ENCODE measurements at regions not wholly inside any gene's neighbourhood (a gene's known extent, or its start where the extent isn't known, plus 50 kb on each side); places are given as distances from the start of the nearest gene placed in this dataset.

GRCh38 chr4:23558101-23558500 is 331.7 kb downstream of the PPARGC1A start (continued):
- no peak for TF ChIP-seq MLLT1 (IDR thresholded peaks at IDR 0.05)

- CTCF ChIA-PET (ENCODE audit: low intra/inter-chr PET ratio): no interaction called here
- intact Hi-C loops (cut with micrococcal nuclease): no loop called here
- no peak for TF ChIP-seq PCBP2 (IDR thresholded peaks at IDR 0.05; ENCODE audit: low read depth, low read length, poor library complexity, severe bottlenecking)
- TF ChIP-seq SMAD3 (CRISPR knock-in tag; conservative IDR thresholded peaks at IDR 0.05): no peak
- TF ChIP-seq NCOR1 (IDR thresholded peaks at IDR 0.05): no peak
- TF ChIP-seq SNIP1 (IDR thresholded peaks at IDR 0.05; ENCODE audit: low read depth): no peak
- no peak for TF ChIP-seq KAT8 (IDR thresholded peaks at IDR 0.05; ENCODE audit: low read depth)
- TF ChIP-seq KDM1A (IDR thresholded peaks at IDR 0.05): no peak
- no peak for TF ChIP-seq SMC3 (conservative IDR thresholded peaks at IDR 0.05; ENCODE audit: insufficient read depth, low read depth, low read length)
- TF ChIP-seq MLX (CRISPR knock-in tag; conservative IDR thresholded peaks at IDR 0.05): no peak
- no peak for TF ChIP-seq SMARCA4 (IDR thresholded peaks at IDR 0.05)
- TF ChIP-seq HIVEP1 (CRISPR knock-in tag; IDR thresholded peaks at IDR 0.05): no peak
These were observed 342.2 kb downstream of the PPARGC1A start for GRCh38 chr4:23547601-23548000.

More at GRCh38 chr4:23547601-23548000, 342.2 kb downstream of the PPARGC1A start:
- Histone ChIP-seq H3K27ac (ENCODE audit: extremely low read depth, low read depth, low read length) (no peak overlapping the region), H3K9ac (ENCODE audit: insufficient read depth in 1 of 2, low read depth in 2 of 2, low read length in 2 of 2) (no peak overlapping the region), H3K36me3 (ENCODE audit: control insufficient read depth, insufficient read depth, low read length) (no peaks in the 10 kb centered on the region), H3K4me3 (no peak overlapping the region), H3K27me3 (ENCODE audit: control insufficient read depth in 2 of 2, insufficient read depth in 2 of 2, low read length in 2 of 2) (no peaks in the 10 kb centered on the region), H2AFZ (ENCODE audit: low read depth, low read length) (no peak overlapping the region), H3K4me1 (replicated peaks in 1 of 2; ENCODE audit: control insufficient read depth in 2 of 2, insufficient read depth in 2 of 2, low read length in 2 of 2) (no peaks in the 10 kb centered on the region), H3K9me3 (replicated peaks; ENCODE audit: control insufficient read depth, insufficient read depth, low read depth, low read length) (no peaks in the 10 kb centered on the region), H3K79me2 (ENCODE audit: control insufficient read depth, insufficient read depth, low read length) (no peaks in the 10 kb centered on the region), H3K4me2 (ENCODE audit: insufficient read depth, low read length) (no peak overlapping the region), H4K20me1 (replicated peaks; ENCODE audit: control insufficient read depth, insufficient read depth, low read length) (no peaks in the 10 kb centered on the region), H3K9me1 (ENCODE audit: control insufficient read depth, insufficient read depth, low read length) (no peaks in the 10 kb centered on the region)
- POLR2A ChIA-PET: no interaction called here
- no peak for FAIRE-seq
- no peak for ATAC-seq
- DNase-seq (ENCODE audit: extremely low read depth in 1 of 4, low spot score in 3 of 4): no peak
- in situ Hi-C loops (cut with MboI): no loop called here
- no TSS peak for BruUV-seq (replicated peaks)
- 0% methylated on average over 3 of the region's 3 CpGs for WGBS (ENCODE audit: insufficient coverage, low coverage, missing lambda C conversion rate)

Measured in K562 (cell line).